DOHH2 (cell line): ENCODE measurements at regions not wholly inside any gene's neighbourhood (a gene's known extent, or its start where the extent isn't known, plus 50 kb on each side); places are given as distances from the start of the nearest gene placed in this dataset.

ENCODE experiments used
- H3F3A ChIP-seq: fragments of 200-600 bp; sonication (generic), shearing (Covaris generic); 2 replicates; pipeline ENCODE4 v1.6.0; 2016; ENCODE audit warnings: antibody characterized with exemption, mild to moderate bottlenecking; ENCODE audit not compliant: control insufficient read depth, insufficient read depth
- H3K27ac ChIP-seq: fragments of 200-600 bp; sonication (generic); 2 replicates; pipeline ENCODE4 v1.5.1; 2014; ENCODE audit warnings: low read depth, mild to moderate bottlenecking, low read length, moderate library complexity
- H3K27me3 ChIP-seq: fragments of 200-600 bp; sonication (generic); 2 replicates; pipeline ENCODE4 v1.6.1; 2014; ENCODE audit warnings: mild to moderate bottlenecking, low read length, mixed read lengths; ENCODE audit not compliant: control insufficient read depth
- H3K36me3 ChIP-seq: fragments of 200-600 bp; sonication (generic); 2 replicates; pipeline ENCODE4 v1.6.1; 2014; ENCODE audit warnings: mild to moderate bottlenecking, low read length, moderate library complexity, mixed read lengths; ENCODE audit not compliant: control insufficient read depth
- H3K4me1 ChIP-seq: fragments of 200-600 bp; sonication (generic); 2 replicates; pipeline ENCODE4 v1.6.1; 2014; ENCODE audit warnings: mild to moderate bottlenecking, low read length, mixed read lengths; ENCODE audit not compliant: control insufficient read depth
- H3K4me2 ChIP-seq: fragments of 200-600 bp; sonication (generic); 2 replicates; pipeline ENCODE4 v1.6.0; 2014; ENCODE audit warnings: mild to moderate bottlenecking, low read length, moderate library complexity
- H3K4me3 ChIP-seq: fragments of 200-600 bp; sonication (generic); 2 replicates; pipeline ENCODE4 v1.5.1; 2014; ENCODE audit warnings: mild to moderate bottlenecking, low read length, mixed read lengths
- H3K79me2 ChIP-seq: fragments of 200-600 bp; sonication (generic); 2 replicates; pipeline ENCODE4 v1.6.1; 2014; ENCODE audit warnings: mild to moderate bottlenecking, low read length, mixed read lengths; ENCODE audit not compliant: control insufficient read depth
- H3K9me2 ChIP-seq: fragments of 200-600 bp; sonication (generic); replicated peaks from 2 replicates; pipeline ENCODE4 v1.6.1; 2014; ENCODE audit warnings: mild to moderate bottlenecking, low read length, mixed read lengths; ENCODE audit not compliant: control insufficient read depth
- H3K9me3 ChIP-seq: fragments of 200-600 bp; sonication (generic); 2 replicates; pipeline ENCODE4 v1.6.1; 2014; ENCODE audit warnings: antibody characterized with exemption, low read length, mixed read lengths; ENCODE audit not compliant: control insufficient read depth, insufficient read depth
- H4K20me1 ChIP-seq: fragments of 200-600 bp; sonication (generic); 2 replicates; pipeline ENCODE4 v1.6.0; 2014; ENCODE audit warnings: low read depth, mild to moderate bottlenecking, antibody characterized with exemption, low read length, moderate library complexity; ENCODE audit not compliant: control insufficient read depth, insufficient read depth
- CTCF ChIP-seq: fragments of 200-600 bp; sonication (generic); IDR thresholded peaks from one replicate; pipeline ENCODE4 v1.5.1; 2014; ENCODE audit warnings: antibody characterized with exemption, mild to moderate bottlenecking, low read depth, low read length; ENCODE audit not compliant: poor library complexity, severe bottlenecking
- EZH2phosphoT487 ChIP-seq: fragments of 200-600 bp; sonication (generic); IDR thresholded peaks from 2 replicates; pipeline ENCODE4 v1.6.1; 2017; ENCODE audit warnings: borderline replicate concordance, mild to moderate bottlenecking, antibody characterized with exemption, low read length, moderate library complexity, mixed read lengths

GRCh38 chr3:56955492-56956111 lies 104.9 kb upstream of the SPATA12 start:
- Histone ChIP-seq H3K79me2 (no peaks in the 10 kb centered on the region), H3F3A (no peaks in the 10 kb centered on the region), H3K36me3 (no peaks in the 10 kb centered on the region), H3K4me2 (no peak overlapping the region), H3K4me1 (peaks cover 5% of the 10 kb centered on the region; the same call in 1 of the 2 replicates), H3K4me3 (no peak overlapping the region), H3K27me3 (no peaks in the 10 kb centered on the region), H3K9me3 (no peaks in the 10 kb centered on the region), H4K20me1 (no peaks in the 10 kb centered on the region), H3K27ac (no peak overlapping the region), H3K9me2 (no peaks in the 10 kb centered on the region)
- TF ChIP-seq CTCF (no peak), EZH2phosphoT487 (no peak)

GRCh38 chr3:56954125-56954524 lies 106.3 kb upstream of the SPATA12 start:
- TF ChIP-seq EZH2phosphoT487 (no peak), CTCF (no peak)
- H3K36me3 ChIP-seq: no peaks in the 10 kb centered on the region
- peaks cover 4% of the 10 kb centered on the region; the same call in 1 of the 2 replicates for H3K4me1 ChIP-seq
- H4K20me1 ChIP-seq: no peaks in the 10 kb centered on the region
- H3K4me2 ChIP-seq: no peak overlapping the region
- no peak overlapping the region for H3K4me3 ChIP-seq
- H3K27ac ChIP-seq: no peak overlapping the region
- H3K9me3 ChIP-seq: no peaks in the 10 kb centered on the region
- no peaks in the 10 kb centered on the region for H3K79me2 ChIP-seq
- H3K27me3 ChIP-seq: no peaks in the 10 kb centered on the region
- H3F3A ChIP-seq: no peaks in the 10 kb centered on the region
- no peaks in the 10 kb centered on the region for H3K9me2 ChIP-seq

- Histone ChIP-seq H3K4me1 (no peaks in the 10 kb centered on the region), H4K20me1 (no peaks in the 10 kb centered on the region), H3K4me3 (no peak overlapping the region), H3K4me2 (no peak overlapping the region), H3K36me3 (no peaks in the 10 kb centered on the region), H3K27ac (no peak overlapping the region), H3K79me2 (no peaks in the 10 kb centered on the region), H3K27me3 (no peaks in the 10 kb centered on the region), H3K9me3 (no peaks in the 10 kb centered on the region), H3K9me2 (no peaks in the 10 kb centered on the region), H3F3A (no peaks in the 10 kb centered on the region)
- no peak for TF ChIP-seq CTCF
- no peak for TF ChIP-seq EZH2phosphoT487
These were observed 107.6 kb upstream of the SPATA12 start for GRCh38 chr3:56952846-56953245.
